Trophoblast cell (in vitro differentiated cells and primary cell): ENCODE measurements at regions not wholly inside any gene's neighbourhood (a gene's known extent, or its start where the extent isn't known, plus 50 kb on each side); places are given as distances from the start of the nearest gene placed in this dataset.

ENCODE experiments used
- DNase-seq, 2 donors: peaks; one replicate each; pipeline ENCODE4 v3.0.0-alpha.2; 2016
- H2AFZ ChIP-seq: 2 replicates; pipeline ENCODE4 v1.6.1; 2013; ENCODE audit warnings: low read length, moderate library complexity, mild to moderate bottlenecking; ENCODE audit not compliant: insufficient read depth, poor library complexity
- H2AK5ac ChIP-seq: 2 replicates; pipeline ENCODE4 v1.6.1; 2013; ENCODE audit warnings: mild to moderate bottlenecking, low read length
- H2BK120ac ChIP-seq: 2 replicates; pipeline ENCODE4 v1.6.1; 2013; ENCODE audit warnings: low read length, mild to moderate bottlenecking, moderate library complexity; ENCODE audit not compliant: insufficient read depth, poor library complexity
- H2BK12ac ChIP-seq: 2 replicates; pipeline ENCODE4 v1.6.1; 2013; ENCODE audit warnings: mild to moderate bottlenecking, low read length, moderate library complexity
- H2BK5ac ChIP-seq: 2 replicates; pipeline ENCODE4 v1.6.1; 2013; ENCODE audit warnings: low read length, low read depth, moderate library complexity, mild to moderate bottlenecking; ENCODE audit not compliant: poor library complexity
- H3K14ac ChIP-seq: 2 replicates; pipeline ENCODE4 v1.6.1; 2013; ENCODE audit warnings: mild to moderate bottlenecking, low read length
- H3K18ac ChIP-seq: 2 replicates; pipeline ENCODE4 v1.6.1; 2013; ENCODE audit warnings: mild to moderate bottlenecking, low read length
- H3K23ac ChIP-seq: 2 replicates; pipeline ENCODE4 v1.6.1; 2013; ENCODE audit warnings: low read length
- H3K27ac ChIP-seq: 2 replicates; pipeline ENCODE4 v1.5.1; 2013; ENCODE audit warnings: low read depth, mild to moderate bottlenecking, inconsistent platforms, low read length, moderate library complexity
- H3K27me3 ChIP-seq: 2 replicates; pipeline ENCODE4 v1.6.1; 2013; ENCODE audit warnings: inconsistent platforms, mild to moderate bottlenecking, low read length, moderate library complexity; ENCODE audit not compliant: insufficient read depth
- H3K36me3 ChIP-seq, 2 experiments: 1 replicate in 1 of 2; 2 replicates in 1 of 2; pipeline ENCODE4 v1.6.1; 2013; ENCODE audit warnings: low read length in 2 of 2, mild to moderate bottlenecking in 2 of 2, moderate library complexity in 1 of 2; ENCODE audit not compliant: insufficient read depth in 2 of 2, control insufficient read depth in 1 of 2
- H3K4ac ChIP-seq: 2 replicates; pipeline ENCODE4 v1.6.1; 2013; ENCODE audit warnings: low read depth, mild to moderate bottlenecking, low read length, moderate library complexity
- H3K4me1 ChIP-seq, 2 experiments: 1 replicate in 1 of 2; 2 replicates in 1 of 2; pipeline ENCODE4 v1.6.1; 2013; ENCODE audit warnings: low read length in 2 of 2, mild to moderate bottlenecking in 2 of 2, moderate library complexity in 1 of 2; ENCODE audit not compliant: insufficient read depth in 2 of 2, control insufficient read depth in 1 of 2
- H3K4me2 ChIP-seq: 2 replicates; pipeline ENCODE4 v1.6.1; 2013; ENCODE audit warnings: inconsistent platforms, mild to moderate bottlenecking, low read length, moderate library complexity
- H3K4me3 ChIP-seq: 2 replicates; pipeline ENCODE4 v1.5.1; 2013; ENCODE audit warnings: mild to moderate bottlenecking, low read depth, low read length, inconsistent platforms
- H3K79me1 ChIP-seq: one replicate; pipeline ENCODE4 v1.6.1; 2013; ENCODE audit warnings: low read length
- H3K79me2 ChIP-seq: 2 replicates; pipeline ENCODE4 v1.6.1; 2013; ENCODE audit warnings: low read length, mild to moderate bottlenecking; ENCODE audit not compliant: control insufficient read depth, insufficient read depth, poor library complexity
- H3K9ac ChIP-seq: 2 replicates; pipeline ENCODE4 v1.6.1; 2013; ENCODE audit warnings: mild to moderate bottlenecking, low read length
- H3K9me3 ChIP-seq: 2 replicates; pipeline ENCODE4 v1.6.1; 2013; ENCODE audit warnings: low read depth, mild to moderate bottlenecking, control low read depth, inconsistent platforms, low read length; ENCODE audit not compliant: insufficient read depth
- H4K12ac ChIP-seq: 2 replicates; pipeline ENCODE4 v1.6.1; 2013; ENCODE audit warnings: low read depth, mild to moderate bottlenecking, low read length, moderate library complexity
- H4K8ac ChIP-seq: 2 replicates; pipeline ENCODE4 v1.6.1; 2013; ENCODE audit warnings: low read depth, mild to moderate bottlenecking, low read length, moderate library complexity
- H4K91ac ChIP-seq: one replicate; pipeline ENCODE4 v1.6.1; 2013; ENCODE audit warnings: low read depth, mild to moderate bottlenecking, low read length, moderate library complexity
- WGBS: extraction: QIAGEN DNeasy Blood & Tissue Kit; methylation state at CpG from one replicate; pipeline ENCODE4 v1.1.7; 2013; ENCODE audit warnings: missing lambda C conversion rate; ENCODE audit not compliant: insufficient read length, insufficient coverage; ENCODE audit errors: extremely low coverage; 5-methylcytosine and 5-hydroxymethylcytosine counted together

- Histone ChIP-seq H3K4ac (no peak overlapping the region), H3K27me3 (no peaks in the 10 kb centered on the region), H2AK5ac (no peak overlapping the region), H4K91ac (no peak overlapping the region), H3K18ac (no peak overlapping the region), H3K4me1 (no peaks in the 10 kb centered on the region), H2BK12ac (no peak overlapping the region), H3K14ac (no peak overlapping the region), H3K23ac (no peak overlapping the region), H3K27ac (no peak overlapping the region), H2BK5ac (no peak overlapping the region), H3K36me3 (no peaks in the 10 kb centered on the region), H3K4me3 (no peak overlapping the region), H3K79me2 (no peaks in the 10 kb centered on the region), H2AFZ (no peak overlapping the region), H3K4me2 (no peak overlapping the region), H3K79me1 (no peaks in the 10 kb centered on the region), H2BK120ac (no peak overlapping the region), H4K8ac (no peak overlapping the region), H3K9me3 (no peaks in the 10 kb centered on the region), H4K12ac (no peak overlapping the region), H3K9ac (no peak overlapping the region)
- WGBS = no CpG with 5 or more reads among the region's 2 CpGs
- DNase-seq = no peak
Observed at GRCh38 chr12:58774731-58775130, 145.6 kb downstream of the LRIG3 start.

DNA sequence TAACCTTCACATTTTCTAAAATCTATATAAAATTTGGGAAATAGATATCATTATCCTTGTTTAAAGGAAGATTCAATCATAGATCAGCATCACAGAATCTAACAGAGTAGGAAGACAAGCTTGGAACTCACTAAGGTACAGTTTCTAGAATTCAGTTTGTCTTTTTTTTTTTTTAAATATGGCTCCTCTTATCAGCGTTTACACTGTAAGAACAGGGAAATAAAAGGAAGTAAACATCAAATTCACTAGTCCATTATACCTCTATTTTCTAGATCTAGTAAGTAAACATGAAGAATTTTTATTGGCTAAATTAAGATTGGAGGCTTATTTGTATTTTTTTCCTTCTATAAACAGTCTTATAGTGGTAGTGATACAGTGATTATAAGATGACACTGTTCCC lies 144.9 kb downstream of the LRIG3 start:
- Histone ChIP-seq H3K36me3 (no peaks in the 10 kb centered on the region), H3K4me2 (no peak overlapping the region), H4K91ac (no peak overlapping the region), H3K9me3 (no peaks in the 10 kb centered on the region), H4K8ac (no peak overlapping the region), H2AFZ (no peak overlapping the region), H3K4me3 (no peak overlapping the region), H3K18ac (no peak overlapping the region), H3K23ac (no peak overlapping the region), H3K9ac (no peak overlapping the region), H3K27ac (no peak overlapping the region), H3K27me3 (no peaks in the 10 kb centered on the region), H3K79me1 (no peaks in the 10 kb centered on the region), H3K4ac (no peak overlapping the region), H2AK5ac (no peak overlapping the region), H3K14ac (no peak overlapping the region), H2BK5ac (no peak overlapping the region), H3K79me2 (no peaks in the 10 kb centered on the region), H4K12ac (no peak overlapping the region), H3K4me1 (no peaks in the 10 kb centered on the region), H2BK120ac (no peak overlapping the region), H2BK12ac (no peak overlapping the region)
- no CpG with 5 or more reads among the region's 1 CpG for WGBS
- DNase-seq = no peak

GRCh38 chr12:58776144-58776543 lies 144.2 kb downstream of the LRIG3 start:
- Histone ChIP-seq H3K27ac (no peak overlapping the region), H3K18ac (no peak overlapping the region), H2AFZ (no peak overlapping the region), H3K14ac (no peak overlapping the region), H3K4me1 (no peaks in the 10 kb centered on the region), H2BK12ac (no peak overlapping the region), H4K12ac (no peak overlapping the region), H3K4ac (no peak overlapping the region), H3K4me2 (no peak overlapping the region), H3K27me3 (no peaks in the 10 kb centered on the region), H2AK5ac (no peak overlapping the region), H3K9ac (no peak overlapping the region), H3K79me2 (no peaks in the 10 kb centered on the region), H3K4me3 (no peak overlapping the region), H2BK120ac (no peak overlapping the region), H3K9me3 (no peaks in the 10 kb centered on the region), H4K8ac (no peak overlapping the region), H3K79me1 (no peaks in the 10 kb centered on the region), H3K23ac (no peak overlapping the region), H2BK5ac (no peak overlapping the region), H3K36me3 (no peaks in the 10 kb centered on the region), H4K91ac (no peak overlapping the region)
- no peak for DNase-seq

DNA sequence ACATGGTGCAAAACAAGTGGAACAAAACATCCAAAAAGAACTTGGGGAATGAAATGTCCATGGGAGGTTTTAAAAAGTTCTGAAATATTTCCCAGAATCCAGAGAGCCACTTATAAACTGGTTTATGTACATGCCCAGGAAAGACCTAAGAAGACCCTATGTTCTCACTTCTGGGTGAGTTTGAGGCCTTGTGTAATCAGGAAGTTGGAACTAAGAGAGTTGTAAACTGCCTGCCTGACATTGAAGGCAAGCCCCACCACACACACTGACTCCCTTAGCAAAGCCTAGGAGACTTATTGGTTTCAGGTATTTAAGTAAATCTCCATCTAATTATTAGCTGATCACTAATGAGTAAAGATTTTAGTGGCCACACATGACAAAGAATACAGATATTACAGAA lies 142.5 kb downstream of the LRIG3 start:
- Histone ChIP-seq H3K27ac (no peak overlapping the region), H2AK5ac (no peak overlapping the region), H4K91ac (no peak overlapping the region), H3K14ac (no peak overlapping the region), H3K79me2 (no peaks in the 10 kb centered on the region), H4K8ac (no peak overlapping the region), H2BK120ac (no peak overlapping the region), H2AFZ (no peak overlapping the region), H2BK5ac (no peak overlapping the region), H3K18ac (no peak overlapping the region), H3K79me1 (no peaks in the 10 kb centered on the region), H3K36me3 (no peaks in the 10 kb centered on the region), H4K12ac (no peak overlapping the region), H3K9ac (no peak overlapping the region), H3K4me1 (no peaks in the 10 kb centered on the region), H3K4ac (no peak overlapping the region), H3K4me3 (no peak overlapping the region), H3K9me3 (no peaks in the 10 kb centered on the region), H3K23ac (no peak overlapping the region), H3K27me3 (no peaks in the 10 kb centered on the region), H2BK12ac (no peak overlapping the region), H3K4me2 (no peak overlapping the region)
- DNase-seq = no peak

DNA sequence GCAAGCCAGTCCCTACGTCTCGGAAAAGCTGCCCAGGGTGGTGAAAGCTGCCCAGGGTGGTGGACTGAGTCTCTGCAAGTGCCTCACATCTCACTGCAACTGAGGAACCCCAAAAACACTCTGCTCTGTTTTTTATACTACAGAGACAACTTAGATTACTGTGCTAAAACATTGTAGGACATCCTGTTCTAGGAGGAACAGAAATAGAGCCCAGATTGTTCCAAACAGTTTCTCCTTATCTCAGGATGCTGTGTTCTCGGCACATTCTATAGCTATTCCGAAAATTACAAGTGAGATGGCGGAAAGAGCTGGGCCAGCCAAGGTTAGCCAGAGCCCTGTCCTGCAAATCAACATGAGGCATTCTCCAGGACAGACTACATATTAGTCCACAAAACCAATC lies 138.7 kb downstream of the LRIG3 start:
- no CpG with 5 or more reads among the region's 5 CpGs for WGBS
- Histone ChIP-seq H3K79me2 (no peaks in the 10 kb centered on the region), H4K91ac (no peak overlapping the region), H3K9me3 (no peaks in the 10 kb centered on the region), H2AK5ac (no peak overlapping the region), H4K8ac (no peak overlapping the region), H3K9ac (no peak overlapping the region), H3K4ac (no peak overlapping the region), H3K79me1 (no peaks in the 10 kb centered on the region), H3K36me3 (no peaks in the 10 kb centered on the region), H3K4me1 (no peaks in the 10 kb centered on the region), H2AFZ (no peak overlapping the region), H3K4me2 (no peak overlapping the region), H2BK120ac (no peak overlapping the region), H3K4me3 (no peak overlapping the region), H3K23ac (no peak overlapping the region), H3K18ac (no peak overlapping the region), H4K12ac (no peak overlapping the region), H2BK5ac (no peak overlapping the region), H3K27ac (no peak overlapping the region), H3K27me3 (no peaks in the 10 kb centered on the region), H3K14ac (no peak overlapping the region), H2BK12ac (no peak overlapping the region)
- no peak for DNase-seq
